ENCODE measurements at regions not wholly inside any gene's neighbourhood (a gene's known extent, or its start where the extent isn't known, plus 50 kb on each side); places are given as distances from the start of the nearest gene placed in this dataset.

DNA sequence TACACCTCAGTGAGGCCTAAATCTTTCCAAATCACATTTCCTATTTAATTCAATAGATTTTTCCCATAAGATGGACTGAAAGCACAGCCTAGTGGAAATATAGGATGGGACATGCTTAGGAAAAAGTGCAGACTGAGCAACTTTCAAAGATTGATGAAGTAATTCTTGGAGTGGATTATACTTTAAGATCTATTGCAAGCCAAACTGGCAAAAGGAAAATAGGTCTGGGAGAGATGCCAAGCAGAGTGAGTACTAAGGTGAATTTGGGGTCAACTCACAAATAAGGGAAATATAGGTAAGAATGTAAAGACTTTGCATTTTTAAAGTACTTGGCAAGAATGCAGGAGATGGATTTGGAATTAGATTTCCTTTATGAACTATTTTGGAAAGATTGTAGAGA, 170.2 kb upstream of the FOXG1 start:
- no peak for TF ChIP-seq EZH2phosphoT487 (IDR thresholded peaks at IDR 0.05; ENCODE audit: insufficient read depth, low read depth)
- TF ChIP-seq EZH2 (IDR thresholded peaks at IDR 0.05; ENCODE audit: insufficient read depth, poor library complexity, severe bottlenecking): no peak
